Neuronal stem cell (in vitro differentiated cells): ENCODE measurements at regions not wholly inside any gene's neighbourhood (a gene's known extent, or its start where the extent isn't known, plus 50 kb on each side); places are given as distances from the start of the nearest gene placed in this dataset.

ENCODE experiments used
- DNase-seq: peaks from one replicate; pipeline ENCODE4 v3.0.0-alpha.2; 2013; ENCODE audit warnings: low spot score
- H2AFZ ChIP-seq: one replicate; pipeline ENCODE4 v1.6.1; 2013; ENCODE audit warnings: mild to moderate bottlenecking, low read length, inconsistent platforms
- H2AK5ac ChIP-seq: 2 replicates; pipeline ENCODE4 v1.6.1; 2013; ENCODE audit warnings: low read depth, mild to moderate bottlenecking, inconsistent platforms, low read length, moderate library complexity, mixed read lengths
- H2BK120ac ChIP-seq: 2 replicates; pipeline ENCODE4 v1.6.1; 2013; ENCODE audit warnings: low read depth, mild to moderate bottlenecking, inconsistent platforms, low read length, moderate library complexity, mixed read lengths
- H2BK12ac ChIP-seq: one replicate; pipeline ENCODE4 v1.6.1; 2013; ENCODE audit warnings: low read length, inconsistent platforms
- H2BK15ac ChIP-seq: 2 replicates; pipeline ENCODE4 v1.6.1; 2013; ENCODE audit warnings: mild to moderate bottlenecking, low read length, inconsistent platforms, mixed read lengths
- H2BK5ac ChIP-seq: one replicate; pipeline ENCODE4 v1.6.1; 2013; ENCODE audit warnings: inconsistent platforms, mild to moderate bottlenecking, low read length, moderate library complexity
- H3K14ac ChIP-seq: one replicate; pipeline ENCODE4 v1.6.1; 2013; ENCODE audit warnings: low read length, inconsistent platforms
- H3K18ac ChIP-seq: 2 replicates; pipeline ENCODE4 v1.6.1; 2013; ENCODE audit warnings: low read length, inconsistent platforms
- H3K23ac ChIP-seq: 2 replicates; pipeline ENCODE4 v1.6.1; 2013; ENCODE audit warnings: low read depth, mild to moderate bottlenecking, mixed read lengths, low read length, inconsistent platforms; ENCODE audit not compliant: poor library complexity
- H3K27ac ChIP-seq: replicated peaks from 3 replicates; pipeline ENCODE4 v1.5.1; 2013; ENCODE audit warnings: low read length, inconsistent platforms
- H3K27me3 ChIP-seq, 3 experiments: 2 replicates each; pipeline ENCODE4 v1.6.1; 2013; ENCODE audit warnings: low read length in 3 of 3, mild to moderate bottlenecking in 2 of 3, inconsistent platforms in 1 of 3, low read depth in 1 of 3, mixed read lengths in 1 of 3, moderate library complexity in 1 of 3; ENCODE audit not compliant: control insufficient read depth in 3 of 3, insufficient read depth in 3 of 3
- H3K36me3 ChIP-seq, 2 donors: replicated peaks in 1 of 2; 2 replicates each; pipeline ENCODE4 v1.6.1; 2013; ENCODE audit warnings: low read length in 2 of 2; ENCODE audit not compliant: control insufficient read depth in 2 of 2, insufficient read depth in 2 of 2
- H3K4ac ChIP-seq: 2 replicates; pipeline ENCODE4 v1.6.1; 2013; ENCODE audit warnings: inconsistent platforms, mild to moderate bottlenecking, low read length, moderate library complexity
- H3K4me1 ChIP-seq, 2 donors: 1 replicate in 1 of 2; 2 replicates in 1 of 2; pipeline ENCODE4 v1.6.1; 2013; ENCODE audit warnings: low read length in 2 of 2, low read depth in 1 of 2; ENCODE audit not compliant: control insufficient read depth in 2 of 2, insufficient read depth in 1 of 2
- H3K4me2 ChIP-seq: one replicate; pipeline ENCODE4 v1.6.1; 2013; ENCODE audit warnings: mild to moderate bottlenecking, low read length, inconsistent platforms; ENCODE audit not compliant: insufficient read depth, poor library complexity, severe bottlenecking
- H3K4me3 ChIP-seq, 2 donors: 2 replicates each; pipeline ENCODE4 v1.5.1; 2013; ENCODE audit warnings: low read length in 2 of 2, mild to moderate bottlenecking in 2 of 2, inconsistent platforms in 1 of 2, moderate library complexity in 1 of 2
- H3K79me1 ChIP-seq: one replicate; pipeline ENCODE4 v1.6.1; 2013; ENCODE audit warnings: low read depth, mild to moderate bottlenecking, inconsistent platforms, low read length, moderate library complexity
- H3K9ac ChIP-seq: one replicate; pipeline ENCODE4 v1.6.1; 2013; ENCODE audit warnings: mild to moderate bottlenecking, low read depth, low read length, inconsistent platforms; ENCODE audit not compliant: poor library complexity
- H3K9me3 ChIP-seq, 2 donors: replicated peaks in 1 of 2; 2 replicates each; pipeline versions ENCODE3 to v1.6.1; 2013; ENCODE audit warnings: low read length in 2 of 2, mild to moderate bottlenecking in 2 of 2, inconsistent platforms in 1 of 2, low read depth in 1 of 2, mixed read lengths in 1 of 2, moderate library complexity in 1 of 2; ENCODE audit not compliant: control insufficient read depth in 2 of 2, insufficient read depth in 1 of 2
- H4K8ac ChIP-seq: one replicate; pipeline ENCODE4 v1.6.1; 2013; ENCODE audit warnings: low read depth, mild to moderate bottlenecking, inconsistent platforms, low read length, moderate library complexity
- H4K91ac ChIP-seq: one replicate; pipeline ENCODE4 v1.6.1; 2013; ENCODE audit warnings: low read length, low read depth, mild to moderate bottlenecking, inconsistent platforms; ENCODE audit not compliant: poor library complexity
- WGBS, 2 donors: extraction: QIAGEN DNeasy Blood & Tissue Kit; methylation state at CpG; one replicate each; pipeline ENCODE4 v1.1.7; 2013; ENCODE audit warnings: missing lambda C conversion rate in 2 of 2, mixed read lengths in 1 of 2; ENCODE audit not compliant: insufficient read length in 2 of 2, insufficient replicate concordance in 1 of 2; ENCODE audit errors: extremely low coverage in 2 of 2; 5-methylcytosine and 5-hydroxymethylcytosine counted together

DNA sequence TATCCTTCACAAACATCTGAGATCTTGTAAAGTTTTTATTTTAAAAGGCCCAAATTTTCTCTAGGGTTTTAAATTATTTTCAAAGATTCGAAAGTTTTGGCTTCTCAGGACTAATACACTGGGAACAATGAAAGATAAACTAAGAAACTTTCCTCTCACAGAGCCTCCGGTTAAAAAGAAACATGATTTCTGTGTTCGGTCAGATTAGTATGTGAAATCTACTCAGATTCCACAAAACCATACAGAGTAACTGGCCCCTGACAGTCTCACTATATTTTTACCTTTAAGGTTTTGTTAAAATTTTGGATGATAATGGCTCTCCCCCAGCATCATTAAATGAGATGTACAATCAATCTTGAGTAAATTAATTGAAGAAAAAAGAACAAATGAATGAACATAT lies 471.0 kb downstream of the COL12A1 start:
- H3K4me3 ChIP-seq = no peak overlapping the region
- H2AK5ac ChIP-seq = no peak overlapping the region
- no peak overlapping the region for H3K27ac ChIP-seq
- H3K9me3 ChIP-seq = peaks cover 0 to 2% of the 10 kb centered on the region in 2 donors
- DNase-seq = no peak
- H4K91ac ChIP-seq = no peak overlapping the region
- no peak overlapping the region for H3K18ac ChIP-seq
- no peak overlapping the region for H3K14ac ChIP-seq
- H3K4ac ChIP-seq = no peak overlapping the region
- peaks cover 0 to 5% of the 10 kb centered on the region in 2 donors for H3K4me1 ChIP-seq
- H2BK120ac ChIP-seq = no peak overlapping the region
- no peak overlapping the region for H4K8ac ChIP-seq
- H3K36me3 ChIP-seq = no peaks in the 10 kb centered on the region
- no peak overlapping the region for H3K9ac ChIP-seq
- H3K23ac ChIP-seq = no peak overlapping the region
- no peak overlapping the region for H3K4me2 ChIP-seq
- no peaks in the 10 kb centered on the region for H3K27me3 ChIP-seq
- no peak overlapping the region for H2AFZ ChIP-seq
- WGBS, 2 donors = no CpG with 5 or more reads among the region's 3 CpGs
- no peaks in the 10 kb centered on the region for H3K79me1 ChIP-seq
- H2BK15ac ChIP-seq = no peak overlapping the region
- H2BK5ac ChIP-seq = no peak overlapping the region
- no peak overlapping the region for H2BK12ac ChIP-seq

DNA sequence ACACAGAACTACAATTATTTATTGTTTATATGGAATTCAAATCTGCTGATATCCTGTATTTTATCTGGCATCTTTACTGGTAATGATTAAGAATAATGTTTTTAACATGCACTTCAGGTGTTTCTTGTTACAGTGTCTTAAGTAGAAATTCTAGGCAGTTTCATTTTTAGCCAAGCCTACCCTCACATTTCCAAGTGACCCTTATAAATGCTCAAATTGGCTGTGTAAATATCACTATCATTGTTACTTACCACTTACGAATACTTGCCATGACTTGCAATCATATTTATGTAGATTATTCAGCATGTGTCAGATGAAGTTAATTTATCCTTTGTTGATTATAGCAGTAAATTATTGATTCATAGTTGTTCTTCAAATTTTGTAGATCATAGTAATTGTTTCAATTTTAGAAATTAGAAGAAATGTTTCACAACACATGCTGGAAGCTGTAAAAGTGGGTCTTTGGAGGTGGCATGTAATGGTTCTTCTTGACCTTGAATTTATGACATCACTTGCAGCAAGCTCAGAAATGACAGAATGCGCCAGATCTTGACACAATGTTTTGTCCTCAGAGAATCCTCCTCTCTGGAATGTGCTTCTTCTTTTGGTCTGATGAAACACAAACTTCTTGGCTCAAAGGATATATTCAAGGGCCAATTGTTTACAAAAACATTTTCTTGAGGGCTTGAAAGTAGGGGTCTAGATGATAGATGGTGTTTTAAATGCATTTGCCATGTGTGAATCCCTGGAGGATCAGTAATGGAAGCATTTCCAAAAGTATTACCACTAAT lies 471.8 kb downstream of the COL12A1 start:
- Histone ChIP-seq H3K4me1 (peaks cover 0 to 5% of the 10 kb centered on the region in 2 donors), H3K27me3 (no peaks in the 10 kb centered on the region), H3K4me2 (no peak overlapping the region), H2BK15ac (no peak overlapping the region), H2AFZ (no peak overlapping the region), H2BK120ac (no peak overlapping the region), H2BK5ac (no peak overlapping the region), H3K4ac (no peak overlapping the region), H4K8ac (no peak overlapping the region), H4K91ac (no peak overlapping the region), H2AK5ac (no peak overlapping the region), H3K4me3 (no peak overlapping the region), H2BK12ac (no peak overlapping the region), H3K27ac (no peak overlapping the region), H3K14ac (no peak overlapping the region), H3K36me3 (no peaks in the 10 kb centered on the region), H3K79me1 (no peaks in the 10 kb centered on the region), H3K9ac (no peak overlapping the region), H3K18ac (no peak overlapping the region), H3K9me3 (peaks cover 0 to 2% of the 10 kb centered on the region in 2 donors), H3K23ac (no peak overlapping the region)
- no CpG with 5 or more reads among the region's 2 CpGs for WGBS, 2 donors
- DNase-seq = no peak

DNA sequence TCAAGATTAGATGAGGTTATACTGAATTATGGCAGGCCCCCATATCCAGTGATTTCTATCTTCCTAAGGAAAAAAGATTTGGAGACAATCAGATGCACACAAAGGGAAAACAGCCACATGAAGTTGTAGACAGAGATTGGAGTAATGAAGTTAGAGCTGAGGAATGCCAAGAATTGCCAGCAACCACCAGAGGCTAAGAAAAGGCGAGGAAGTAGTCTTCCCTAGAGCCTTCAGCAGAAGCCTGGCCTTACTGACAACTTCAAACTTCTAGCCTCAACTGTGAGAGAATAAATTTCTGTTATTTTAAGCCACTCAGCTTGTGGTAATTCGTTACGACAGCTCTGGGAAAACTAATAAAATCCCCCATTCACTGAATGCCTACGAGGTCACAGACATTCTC lies 473.9 kb downstream of the COL12A1 start:
- no peaks in the 10 kb centered on the region for H3K79me1 ChIP-seq
- no peak overlapping the region for H3K23ac ChIP-seq
- no peaks in the 10 kb centered on the region for H3K36me3 ChIP-seq
- no peak overlapping the region for H2BK5ac ChIP-seq
- H2BK120ac ChIP-seq = no peak overlapping the region
- no peak for DNase-seq
- no peak overlapping the region for H3K4me2 ChIP-seq
- H3K4ac ChIP-seq = no peak overlapping the region
- H3K14ac ChIP-seq = no peak overlapping the region
- no peaks in the 10 kb centered on the region for H3K27me3 ChIP-seq
- H2AK5ac ChIP-seq = no peak overlapping the region
- no peak overlapping the region for H2BK12ac ChIP-seq
- H4K91ac ChIP-seq = no peak overlapping the region
- H2AFZ ChIP-seq = no peak overlapping the region
- H3K18ac ChIP-seq = no peak overlapping the region
- H3K9ac ChIP-seq = no peak overlapping the region
- H3K9me3 ChIP-seq = no peaks in the 10 kb centered on the region
- H4K8ac ChIP-seq = no peak overlapping the region
- WGBS, 2 donors = no CpG with 5 or more reads among the region's 4 CpGs
- no peak overlapping the region for H3K4me3 ChIP-seq
- no peak overlapping the region for H2BK15ac ChIP-seq
- H3K4me1 ChIP-seq = peaks cover 0 to 5% of the 10 kb centered on the region in 2 donors
- no peak overlapping the region for H3K27ac ChIP-seq

DNA sequence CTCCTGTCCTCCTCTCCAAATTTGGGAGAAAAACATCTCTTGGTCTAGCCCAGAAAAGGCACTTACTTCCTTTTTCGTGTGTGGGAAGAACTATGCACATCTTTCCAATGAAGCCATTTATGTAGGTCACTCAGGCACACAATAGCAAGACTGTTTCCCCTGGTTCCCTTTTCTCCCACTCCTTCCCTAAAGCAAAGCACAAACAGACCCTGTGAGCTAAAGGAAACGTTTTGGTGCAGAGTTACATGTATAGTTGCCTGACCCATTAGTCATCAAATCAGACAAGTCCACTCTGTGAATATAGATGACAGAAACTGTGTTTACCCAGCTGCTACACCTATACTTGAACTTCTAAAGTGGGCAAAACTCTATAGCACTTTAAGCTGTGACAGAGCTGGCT lies 474.6 kb downstream of the COL12A1 start:
- H3K79me1 ChIP-seq = no peaks in the 10 kb centered on the region
- no peak overlapping the region for H4K91ac ChIP-seq
- no peak overlapping the region for H2BK12ac ChIP-seq
- H2AFZ ChIP-seq = no peak overlapping the region
- no peak overlapping the region for H3K4me2 ChIP-seq
- no peak overlapping the region for H3K9ac ChIP-seq
- WGBS, 2 donors = no CpG with 5 or more reads among the region's 2 CpGs
- H3K18ac ChIP-seq = no peak overlapping the region
- H4K8ac ChIP-seq = no peak overlapping the region
- no peak overlapping the region for H2BK120ac ChIP-seq
- no peak overlapping the region for H3K27ac ChIP-seq
- no peak overlapping the region for H3K4ac ChIP-seq
- no peaks in the 10 kb centered on the region for H3K27me3 ChIP-seq
- no peak overlapping the region for H3K14ac ChIP-seq
- H2AK5ac ChIP-seq = no peak overlapping the region
- H3K9me3 ChIP-seq = no peaks in the 10 kb centered on the region
- no peak overlapping the region for H3K23ac ChIP-seq
- no peak overlapping the region for H2BK5ac ChIP-seq
- no peak overlapping the region for H3K4me3 ChIP-seq
- H3K36me3 ChIP-seq = no peaks in the 10 kb centered on the region
- no peak for DNase-seq
- H2BK15ac ChIP-seq = no peak overlapping the region
- H3K4me1 ChIP-seq = peaks cover 0 to 5% of the 10 kb centered on the region in 2 donors
